ENCODE measurements at regions not wholly inside any gene's neighbourhood (a gene's known extent, or its start where the extent isn't known, plus 50 kb on each side); places are given as distances from the start of the nearest gene placed in this dataset.

DNA sequence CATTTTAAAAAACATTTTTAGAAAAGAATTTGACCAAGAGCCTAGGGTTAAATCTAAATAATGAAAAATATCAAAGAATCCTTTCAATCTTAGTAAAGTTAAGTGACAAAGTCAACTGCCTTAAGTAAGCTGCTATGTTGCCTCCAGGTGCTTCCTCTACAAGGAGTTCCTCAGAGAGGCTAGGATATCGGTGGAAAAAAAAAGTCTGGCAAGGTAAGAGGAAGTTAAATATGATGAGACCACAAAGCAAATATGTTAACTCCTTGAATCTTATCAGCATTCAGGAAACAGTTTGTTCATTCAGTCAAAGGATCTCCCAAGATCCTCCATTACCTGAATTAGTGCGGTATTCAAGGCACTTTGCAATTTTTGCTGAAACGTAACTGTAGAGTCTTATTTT lies 563.5 kb downstream of the PTPRC start:
- Histone ChIP-seq H3K27me3 (ENCODE audit: control insufficient read depth, insufficient read depth, low read length) (no peaks in the 10 kb centered on the region), H3K27ac (ENCODE audit: low read length) (no peak overlapping the region), H3K36me3 (ENCODE audit: control insufficient read depth, insufficient read depth, low read length) (no peaks in the 10 kb centered on the region), H3K4me3 (ENCODE audit: low read depth in 2 of 2, low read length in 2 of 2) (no peak overlapping the region), H3K9me3 (ENCODE audit: control insufficient read depth, insufficient read depth, low read depth, low read length) (no peaks in the 10 kb centered on the region), H3K4me1 (ENCODE audit: control insufficient read depth, insufficient read depth, low read length) (no peaks in the 10 kb centered on the region)
- DNase-seq (ENCODE audit: low read depth, low spot score), result no peak
- POLR2A ChIA-PET, result no interaction called here
- CTCF ChIA-PET, result no interaction called here
- in situ Hi-C loops (cut with HindIII; ENCODE audit: low pct_unique_long_range_greater_than_20kb, low sequenced_read_pairs) (no loop called here), intact Hi-C loops (cut with micrococcal nuclease; ENCODE audit: unreplicated experiment) (no loop called here)
- BruUV-seq (replicated peaks), result no TSS peak
- TF ChIP-seq POLR2AphosphoS5 (IDR thresholded peaks at IDR 0.05; ENCODE audit: low read depth, low read length), result no peak
- no peak for TF ChIP-seq TCF7L2 (IDR thresholded peaks at IDR 0.05; ENCODE audit: low read depth, low read length)
- TF ChIP-seq, protein P1, sequence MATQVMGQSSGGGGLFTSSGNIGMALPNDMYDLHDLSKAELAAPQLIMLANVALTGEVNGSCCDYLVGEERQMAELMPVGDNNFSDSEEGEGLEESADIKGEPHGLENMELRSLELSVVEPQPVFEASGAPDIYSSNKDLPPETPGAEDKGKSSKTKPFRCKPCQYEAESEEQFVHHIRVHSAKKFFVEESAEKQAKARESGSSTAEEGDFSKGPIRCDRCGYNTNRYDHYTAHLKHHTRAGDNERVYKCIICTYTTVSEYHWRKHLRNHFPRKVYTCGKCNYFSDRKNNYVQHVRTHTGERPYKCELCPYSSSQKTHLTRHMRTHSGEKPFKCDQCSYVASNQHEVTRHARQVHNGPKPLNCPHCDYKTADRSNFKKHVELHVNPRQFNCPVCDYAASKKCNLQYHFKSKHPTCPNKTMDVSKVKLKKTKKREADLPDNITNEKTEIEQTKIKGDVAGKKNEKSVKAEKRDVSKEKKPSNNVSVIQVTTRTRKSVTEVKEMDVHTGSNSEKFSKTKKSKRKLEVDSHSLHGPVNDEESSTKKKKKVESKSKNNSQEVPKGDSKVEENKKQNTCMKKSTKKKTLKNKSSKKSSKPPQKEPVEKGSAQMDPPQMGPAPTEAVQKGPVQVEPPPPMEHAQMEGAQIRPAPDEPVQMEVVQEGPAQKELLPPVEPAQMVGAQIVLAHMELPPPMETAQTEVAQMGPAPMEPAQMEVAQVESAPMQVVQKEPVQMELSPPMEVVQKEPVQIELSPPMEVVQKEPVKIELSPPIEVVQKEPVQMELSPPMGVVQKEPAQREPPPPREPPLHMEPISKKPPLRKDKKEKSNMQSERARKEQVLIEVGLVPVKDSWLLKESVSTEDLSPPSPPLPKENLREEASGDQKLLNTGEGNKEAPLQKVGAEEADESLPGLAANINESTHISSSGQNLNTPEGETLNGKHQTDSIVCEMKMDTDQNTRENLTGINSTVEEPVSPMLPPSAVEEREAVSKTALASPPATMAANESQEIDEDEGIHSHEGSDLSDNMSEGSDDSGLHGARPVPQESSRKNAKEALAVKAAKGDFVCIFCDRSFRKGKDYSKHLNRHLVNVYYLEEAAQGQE (IDR thresholded peaks at IDR 0.05; ENCODE audit: insufficient read depth in 1 of 2, low read depth in 2 of 2, low read length in 1 of 2), result no peak
- TF ChIP-seq, protein P2, sequence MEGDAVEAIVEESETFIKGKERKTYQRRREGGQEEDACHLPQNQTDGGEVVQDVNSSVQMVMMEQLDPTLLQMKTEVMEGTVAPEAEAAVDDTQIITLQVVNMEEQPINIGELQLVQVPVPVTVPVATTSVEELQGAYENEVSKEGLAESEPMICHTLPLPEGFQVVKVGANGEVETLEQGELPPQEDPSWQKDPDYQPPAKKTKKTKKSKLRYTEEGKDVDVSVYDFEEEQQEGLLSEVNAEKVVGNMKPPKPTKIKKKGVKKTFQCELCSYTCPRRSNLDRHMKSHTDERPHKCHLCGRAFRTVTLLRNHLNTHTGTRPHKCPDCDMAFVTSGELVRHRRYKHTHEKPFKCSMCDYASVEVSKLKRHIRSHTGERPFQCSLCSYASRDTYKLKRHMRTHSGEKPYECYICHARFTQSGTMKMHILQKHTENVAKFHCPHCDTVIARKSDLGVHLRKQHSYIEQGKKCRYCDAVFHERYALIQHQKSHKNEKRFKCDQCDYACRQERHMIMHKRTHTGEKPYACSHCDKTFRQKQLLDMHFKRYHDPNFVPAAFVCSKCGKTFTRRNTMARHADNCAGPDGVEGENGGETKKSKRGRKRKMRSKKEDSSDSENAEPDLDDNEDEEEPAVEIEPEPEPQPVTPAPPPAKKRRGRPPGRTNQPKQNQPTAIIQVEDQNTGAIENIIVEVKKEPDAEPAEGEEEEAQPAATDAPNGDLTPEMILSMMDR (IDR thresholded peaks at IDR 0.05), result no peak
- TF ChIP-seq SIN3A (IDR thresholded peaks at IDR 0.05; ENCODE audit: borderline replicate concordance, insufficient read depth, low read depth, low read length), result no peak
- ATAC-seq, result no peak

DNA sequence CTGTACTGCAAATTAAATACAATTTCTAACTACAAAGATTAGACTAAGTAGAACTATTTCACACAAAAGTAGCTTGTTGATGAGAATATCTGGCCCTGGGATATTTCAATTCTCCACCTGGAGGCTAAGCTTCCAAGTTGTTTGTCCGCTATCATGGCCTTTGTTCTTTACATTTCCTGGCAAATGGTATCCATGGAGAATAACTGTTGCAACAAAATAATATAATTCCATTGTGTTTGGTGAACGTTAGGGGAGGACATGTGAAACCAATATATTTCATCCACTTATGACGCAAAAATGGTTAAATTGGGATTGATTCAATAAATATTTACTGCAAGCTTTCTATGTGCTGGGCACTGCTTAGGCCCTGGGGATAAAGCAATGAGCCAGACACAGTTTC lies 565.4 kb downstream of the PTPRC start:
- Histone ChIP-seq H3K4me3 (ENCODE audit: low read depth in 2 of 2, low read length in 2 of 2) (no peak overlapping the region), H3K27me3 (ENCODE audit: control insufficient read depth, insufficient read depth, low read length) (no peaks in the 10 kb centered on the region), H3K9me3 (ENCODE audit: control insufficient read depth, insufficient read depth, low read depth, low read length) (no peaks in the 10 kb centered on the region), H3K36me3 (ENCODE audit: control insufficient read depth, insufficient read depth, low read length) (no peaks in the 10 kb centered on the region), H3K27ac (ENCODE audit: low read length) (no peak overlapping the region), H3K4me1 (ENCODE audit: control insufficient read depth, insufficient read depth, low read length) (no peaks in the 10 kb centered on the region)
- intact Hi-C loops (cut with micrococcal nuclease; ENCODE audit: unreplicated experiment) (no loop called here), in situ Hi-C loops (cut with HindIII; ENCODE audit: low pct_unique_long_range_greater_than_20kb, low sequenced_read_pairs) (no loop called here)
- ChIA-PET POLR2A (no interaction called here), CTCF (no interaction called here)
- TF ChIP-seq POLR2AphosphoS5 (IDR thresholded peaks at IDR 0.05; ENCODE audit: low read depth, low read length), result no peak
- no peak for TF ChIP-seq TCF7L2 (IDR thresholded peaks at IDR 0.05; ENCODE audit: low read depth, low read length)
- TF ChIP-seq, protein P1 (IDR thresholded peaks at IDR 0.05; ENCODE audit: insufficient read depth in 1 of 2, low read depth in 2 of 2, low read length in 1 of 2), result no peak
- TF ChIP-seq SIN3A (IDR thresholded peaks at IDR 0.05; ENCODE audit: borderline replicate concordance, insufficient read depth, low read depth, low read length), result no peak
- TF ChIP-seq, protein P2 (IDR thresholded peaks at IDR 0.05), result no peak
- no TSS peak for BruUV-seq (replicated peaks)
- ATAC-seq (no peak), DNase-seq (ENCODE audit: low read depth, low spot score) (no peak)
